Activated effector memory CD4-positive, alpha-beta T cell treated with Interleukin-2 at 50 U/mL for 16 hours (primary cell): ENCODE measurements at regions not wholly inside any gene's neighbourhood (a gene's known extent, or its start where the extent isn't known, plus 50 kb on each side); places are given as distances from the start of the nearest gene placed in this dataset.
"Not testable (repeated sequence)": the region's sequence is repeated elsewhere in the genome, so short reads cannot be mapped to it uniquely, and the experiment has no call there.

Experiments
- DNase-seq: peaks from one replicate; pipeline ENCODE4 v3.0.0-alpha.2; 2020

GRCh38 chr7:131720703-131721102, 164.3 kb upstream of the PODXL start:
- no peak for DNase-seq

- DNase-seq: no peak
Observed at GRCh38 chr7:131717181-131717580, 160.8 kb upstream of the PODXL start.

- no peak for DNase-seq
Observed at GRCh38 chr7:131699323-131699722, 142.9 kb upstream of the PODXL start.

DNA sequence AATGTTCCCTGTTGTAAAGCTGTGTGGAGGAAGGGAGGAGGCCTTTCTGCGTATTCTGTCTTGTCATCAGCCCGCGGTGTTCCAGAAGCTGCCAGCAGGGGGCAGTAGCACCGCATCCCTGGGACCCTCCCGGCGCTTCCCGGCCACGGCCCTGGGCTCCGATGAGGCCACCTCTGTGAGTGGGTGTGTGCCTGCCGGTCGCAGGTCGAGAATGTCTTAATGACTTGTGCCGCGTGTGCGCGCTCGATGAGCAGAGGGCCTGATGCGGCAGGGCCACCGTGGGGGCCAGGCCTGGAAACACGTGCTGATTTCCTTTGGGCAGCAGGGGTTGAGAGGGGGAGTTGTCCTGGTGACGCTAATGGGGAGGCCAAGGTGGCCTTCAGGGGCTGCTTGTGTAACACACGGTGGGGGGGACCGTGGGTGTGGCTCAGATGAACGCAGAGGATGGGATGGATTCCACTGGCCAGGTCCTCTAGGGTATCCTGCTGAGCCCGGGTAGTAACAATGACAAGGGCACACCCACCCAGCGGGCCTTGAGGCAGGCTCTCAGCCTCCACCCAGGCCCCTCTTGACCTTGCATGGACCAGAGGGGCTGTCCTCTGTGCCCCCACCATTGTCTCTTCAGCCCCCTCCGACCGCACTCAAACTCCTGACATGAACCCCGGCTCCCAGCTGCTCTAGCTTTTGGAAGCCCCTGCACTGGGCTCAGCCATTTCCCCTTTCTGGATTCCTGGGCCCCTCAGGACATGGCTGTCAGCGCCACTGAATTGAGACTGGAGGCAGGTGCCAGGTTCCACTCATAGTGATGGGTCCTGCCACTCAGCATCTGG, 135.9 kb upstream of the PODXL start:
- no peak for DNase-seq

GRCh38 chr7:131691454-131692130, 135.2 kb upstream of the PODXL start:
- DNase-seq: no peak

GRCh38 chr7:131690441-131690840, 134.0 kb upstream of the PODXL start:
- DNase-seq: no peak

GRCh38 chr7:131689662-131690234, 133.3 kb upstream of the PODXL start:
- DNase-seq: no peak

DNA sequence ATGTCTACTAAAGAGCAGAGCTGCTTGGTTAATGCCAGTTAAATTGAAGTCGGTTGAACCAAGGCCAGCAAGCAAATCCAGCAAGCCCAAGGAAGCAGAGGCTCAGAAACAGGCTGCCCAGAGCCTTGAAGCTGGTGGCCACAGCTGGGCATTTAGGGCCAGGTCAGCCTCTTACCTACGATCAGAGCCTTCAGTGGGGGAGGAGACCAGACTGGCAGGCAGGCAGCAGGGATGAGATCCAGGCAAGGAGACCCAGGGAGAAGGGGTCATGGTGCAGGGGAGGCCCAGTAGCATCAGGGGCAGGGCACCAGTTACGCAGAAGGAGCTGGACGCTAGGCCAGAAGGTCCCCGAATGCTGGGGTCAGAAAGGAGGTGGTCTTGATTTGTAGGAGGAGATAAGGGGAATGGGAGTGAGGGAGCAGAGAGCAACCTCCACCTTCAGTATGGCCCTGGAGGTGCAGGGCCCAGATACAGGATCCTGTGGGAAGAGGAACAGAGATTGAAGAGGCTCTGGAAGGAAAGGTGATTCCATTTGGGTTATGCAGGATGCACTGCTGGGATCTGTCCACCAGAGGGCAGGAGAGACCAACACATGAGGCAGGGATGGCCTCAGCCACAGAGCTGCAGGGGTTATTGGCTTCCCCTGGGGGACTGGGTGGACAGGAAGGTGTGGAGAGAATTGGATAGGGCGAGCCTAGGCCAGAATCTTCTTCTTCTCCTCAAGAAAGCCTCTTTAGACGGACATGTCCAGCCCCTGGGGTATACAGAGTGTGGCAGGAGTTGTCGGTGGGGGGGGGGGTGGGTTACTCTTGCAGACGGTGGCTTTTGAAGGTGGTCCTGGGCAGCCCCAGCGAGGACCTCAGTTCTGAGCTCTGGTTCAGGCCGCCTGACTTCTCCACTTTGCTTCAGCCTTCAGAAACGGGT, 132.6 kb upstream of the PODXL start:
- peak; percentile 22 for DNase-seq

DNA sequence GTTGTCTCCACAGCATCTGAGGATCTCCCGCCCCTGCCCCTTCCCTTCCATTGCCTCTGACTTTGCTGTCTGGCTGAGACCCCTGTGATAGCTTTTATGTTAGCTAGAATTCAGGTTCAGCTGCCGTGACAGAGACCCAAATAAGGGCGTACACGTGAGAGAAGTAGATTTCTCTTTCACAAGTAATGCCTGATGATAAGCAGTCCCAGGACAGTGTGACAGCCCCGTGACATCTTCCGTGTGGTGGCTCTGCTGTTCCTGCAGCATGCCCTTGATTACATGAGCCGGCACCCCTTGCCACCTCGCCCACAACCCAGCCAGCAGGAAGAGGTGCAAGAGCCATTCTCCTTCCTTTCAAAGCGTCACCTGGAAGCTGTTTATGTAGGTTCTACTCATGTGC, 130.9 kb upstream of the PODXL start:
- no peak for DNase-seq

DNA sequence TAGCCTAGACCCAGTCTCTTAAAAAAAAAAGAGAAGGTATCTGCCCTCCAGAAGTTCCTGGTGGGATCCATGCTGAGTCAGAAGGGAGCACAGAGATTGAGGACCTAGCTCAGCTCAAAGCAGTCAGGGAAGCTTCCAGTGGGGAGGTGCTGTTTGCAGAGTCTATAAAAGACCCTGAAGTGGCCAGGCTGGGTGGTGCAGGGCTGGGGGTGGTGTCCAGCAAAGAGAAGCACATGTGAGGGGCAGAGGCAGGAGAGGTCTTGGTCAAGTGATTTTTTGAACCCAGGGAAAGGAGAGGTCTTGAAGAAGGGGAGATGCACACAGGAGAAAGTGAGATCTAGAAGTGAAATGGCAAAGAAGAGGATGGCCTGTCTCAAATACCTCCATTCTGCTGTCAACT, 130.4 kb upstream of the PODXL start:
- DNase-seq: no peak

DNA sequence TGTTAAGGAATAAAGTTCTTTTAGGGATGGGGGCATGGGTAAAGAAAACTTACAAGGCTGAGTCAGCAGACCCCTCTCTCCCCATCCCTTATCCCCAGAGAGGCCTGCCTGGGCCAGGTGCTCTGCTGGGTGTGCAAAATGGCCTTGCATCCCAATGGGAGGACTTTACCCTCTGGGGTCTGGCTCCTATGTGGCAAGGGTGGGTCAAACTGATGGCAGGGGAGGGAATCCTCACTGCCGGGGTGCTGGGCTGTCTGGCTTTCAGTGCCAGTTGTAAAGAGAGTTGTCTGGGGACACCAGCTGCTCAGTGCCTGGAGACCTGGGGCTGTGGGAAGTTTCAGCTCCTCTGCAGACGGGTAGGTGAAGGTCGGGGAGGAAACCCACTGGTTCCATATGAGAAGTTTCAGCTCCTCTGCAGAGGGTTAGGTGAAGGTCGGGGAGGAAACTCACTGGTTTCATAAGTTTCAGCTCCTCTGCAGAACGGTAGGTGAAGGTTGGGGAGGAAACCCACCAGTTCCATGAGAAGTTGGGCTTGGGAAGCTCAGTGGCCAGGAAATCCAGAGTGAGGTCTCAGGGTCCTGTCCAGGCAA, 127.2 kb upstream of the PODXL start:
- DNase-seq: no peak

DNA sequence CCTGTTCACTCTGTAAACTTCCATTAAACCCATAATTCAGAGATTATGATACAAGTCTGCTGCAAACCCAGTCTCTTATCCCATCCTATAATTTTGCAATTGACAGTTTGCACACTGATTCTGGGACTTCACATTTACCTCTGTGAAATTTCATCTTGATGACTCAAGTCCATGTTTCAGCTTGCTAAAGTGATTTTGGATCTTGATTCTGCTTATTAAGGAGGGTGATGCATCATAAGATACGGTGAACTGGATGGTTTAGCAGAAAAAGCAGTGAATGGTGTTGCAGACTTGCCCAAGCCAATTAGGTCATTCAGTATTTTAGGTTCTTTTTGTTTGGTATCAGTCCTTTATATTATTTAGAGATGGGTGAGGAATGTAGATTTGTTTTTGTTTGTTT, 125.5 kb upstream of the PODXL start:
- no peak for DNase-seq

DNA sequence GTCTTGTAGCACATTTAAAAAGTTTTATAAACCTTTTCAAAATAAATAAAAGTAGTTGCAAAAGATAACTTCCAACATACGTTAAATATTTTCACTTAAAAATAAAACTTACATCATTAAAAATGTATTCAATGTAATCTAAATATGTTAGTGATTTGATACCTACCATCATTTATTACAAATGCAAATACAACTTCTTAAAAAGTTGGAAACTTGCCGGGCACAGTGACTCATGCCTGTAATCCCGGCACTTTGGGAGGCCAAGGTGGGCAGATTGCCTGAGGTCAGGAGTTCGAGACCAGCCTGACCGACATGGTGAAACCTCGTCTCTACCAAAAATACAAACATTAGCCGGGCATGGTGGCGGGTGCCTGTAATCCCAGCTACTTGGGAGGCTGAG, 122.6 kb upstream of the PODXL start:
- not testable (repeated sequence) for DNase-seq

GRCh38 chr7:131676850-131677249, 120.4 kb upstream of the PODXL start:
- not testable (repeated sequence) for DNase-seq

DNA sequence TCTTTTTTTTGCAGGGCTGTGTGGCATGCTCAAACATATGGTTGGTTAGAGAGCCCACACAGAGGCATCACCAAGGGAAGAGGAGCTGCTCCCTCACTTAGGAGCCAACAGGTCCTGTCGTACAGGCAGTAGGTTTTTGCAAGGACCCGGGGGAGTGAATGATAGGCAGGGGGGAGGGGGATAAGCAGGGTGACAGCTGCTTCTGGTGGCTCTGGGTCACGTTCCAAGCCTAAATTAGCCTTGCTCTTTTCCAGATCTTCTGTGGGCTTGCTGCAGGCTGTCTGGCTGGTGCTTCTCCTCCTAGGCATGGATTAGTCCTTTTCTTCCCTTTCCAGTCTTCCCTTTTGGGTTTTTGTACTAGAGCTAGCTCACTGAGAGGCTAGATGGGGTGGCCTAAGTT, 117.7 kb upstream of the PODXL start:
- DNase-seq: no peak

- DNase-seq: no peak
Observed at GRCh38 chr7:131673576-131673975, 117.1 kb upstream of the PODXL start.

DNA sequence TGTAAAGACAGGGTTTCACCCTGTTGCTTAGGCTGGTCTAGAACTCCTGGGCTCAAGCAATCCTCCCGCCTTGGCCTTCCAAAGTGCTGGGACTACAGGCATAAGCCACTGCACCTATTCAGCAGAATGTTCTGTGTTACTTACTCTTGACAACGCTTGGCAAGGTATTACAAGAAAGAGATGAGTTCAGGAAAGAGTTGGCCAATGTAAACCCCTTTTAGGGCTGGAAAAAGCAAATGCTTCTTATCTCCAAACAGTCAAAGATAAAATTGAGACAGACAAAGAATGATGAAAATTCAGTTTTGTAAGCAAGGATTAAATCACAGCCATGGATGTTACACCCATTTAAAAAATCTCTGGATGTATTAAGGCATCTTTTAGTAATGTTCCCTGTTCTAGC, 114.0 kb upstream of the PODXL start:
- no peak for DNase-seq

DNA sequence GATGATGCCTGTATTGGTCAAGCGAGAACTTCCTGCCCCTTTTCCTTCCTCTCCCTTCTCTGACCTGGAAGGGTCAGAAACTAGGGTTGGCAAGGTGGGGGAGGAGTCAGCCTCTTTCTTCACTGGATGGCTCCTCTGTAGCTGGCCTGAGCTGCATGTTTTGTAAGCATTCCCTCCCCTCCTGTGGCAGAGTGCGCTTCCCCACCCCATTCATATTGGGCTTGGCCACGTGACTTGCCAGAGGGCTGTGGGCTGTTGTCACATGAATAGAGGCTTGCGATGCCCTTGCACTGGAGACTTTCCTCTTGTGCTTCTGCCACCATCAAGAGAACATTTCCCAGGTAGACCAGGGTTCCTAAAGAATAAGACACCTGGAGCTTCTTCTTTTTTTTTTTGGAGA, 111.3 kb upstream of the PODXL start:
- DNase-seq: no peak

- DNase-seq: no peak
Observed at GRCh38 chr7:131665021-131665420, 108.6 kb upstream of the PODXL start.

DNA sequence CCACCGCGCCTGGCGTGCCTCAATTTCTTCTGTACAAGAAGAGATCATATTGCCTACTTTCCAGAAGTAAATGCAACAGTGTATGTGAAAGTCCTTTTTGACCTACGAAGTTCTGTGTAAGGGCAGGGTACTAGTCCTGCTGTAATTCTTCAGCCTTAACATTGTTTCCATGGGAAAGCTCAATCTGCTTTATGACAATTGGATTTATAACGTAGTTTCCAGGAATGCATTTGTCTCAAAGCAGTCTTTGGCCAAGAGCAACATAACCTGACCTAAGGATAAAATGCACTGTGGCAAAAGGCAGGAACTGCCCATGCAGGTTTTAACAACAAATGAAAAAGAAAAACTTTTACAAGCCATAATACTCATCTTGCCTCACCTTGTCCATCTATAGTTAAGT, 108.1 kb upstream of the PODXL start:
- DNase-seq: no peak

GRCh38 chr7:131662301-131662873, 106.0 kb upstream of the PODXL start:
- not testable (repeated sequence) for DNase-seq

- no peak for DNase-seq
Observed at GRCh38 chr7:131657881-131658280, 101.5 kb upstream of the PODXL start.
